Gastroesophageal sphincter (tissue), 4 donors: ENCODE measurements at regions not wholly inside any gene's neighbourhood (a gene's known extent, or its start where the extent isn't known, plus 50 kb on each side); places are given as distances from the start of the nearest gene placed in this dataset.

ENCODE experiments used
- ATAC-seq: fragments of 150-250 bp; one replicate; pipeline ENCODE4 v1.9.1; 2016; ENCODE audit warnings: mild to moderate bottlenecking, moderate library complexity
- H3K27ac ChIP-seq, 4 donors: fragments of 200-600 bp; sonication (generic) in 3 of 4; 1 replicate in 3 of 4; 2 replicates in 1 of 4; pipeline ENCODE4 v1.5.1; 2016 to 2019
- H3K27me3 ChIP-seq: fragments of 200-600 bp; sonication (generic); one replicate; pipeline ENCODE4 v1.5.1; 2019
- H3K36me3 ChIP-seq, 2 donors: fragments of 200-600 bp; sonication (generic); one replicate each; pipeline ENCODE4 v1.5.1; 2019; ENCODE audit warnings: control low read depth in 1 of 2
- H3K4me1 ChIP-seq, 3 donors: fragments of 200-600 bp; sonication (generic); 1 replicate in 2 of 3; 2 replicates in 1 of 3; pipeline ENCODE4 v1.5.1; 2016 to 2019; ENCODE audit warnings: control low read depth in 2 of 3
- H3K4me3 ChIP-seq, 2 donors: fragments of 200-600 bp; sonication (generic); one replicate each; pipeline ENCODE4 v1.5.1; 2019; ENCODE audit warnings: mild to moderate bottlenecking in 1 of 2, moderate library complexity in 1 of 2
- H3K9me3 ChIP-seq, 3 donors: fragments of 200-600 bp; sonication (generic); one replicate each; pipeline ENCODE4 v1.5.1; 2017 to 2019; ENCODE audit warnings: control low read depth in 2 of 3
- EP300 ChIP-seq: sonication (generic); formaldehyde crosslinking; IDR thresholded peaks from one replicate; pipeline ENCODE4 v1.6.1; 2017; ENCODE audit warnings: antibody characterized with exemption, mild to moderate bottlenecking
- POLR2A ChIP-seq, 2 donors: fragments of 450-650 bp; IDR thresholded peaks; one replicate each; pipeline ENCODE4 v1.6.1; 2017; ENCODE audit warnings: antibody characterized with exemption in 2 of 2, mild to moderate bottlenecking in 2 of 2, moderate library complexity in 1 of 2
- POLR2AphosphoS5 ChIP-seq: sonication (generic); formaldehyde crosslinking; IDR thresholded peaks from one replicate; pipeline ENCODE4 v1.6.1; 2017; ENCODE audit warnings: antibody characterized with exemption
- WGBS, 2 donors: methylation state at CpG; one replicate each; pipeline ENCODE4 v1.1.5; 2018; ENCODE audit warnings: low coverage in 1 of 2; 5-methylcytosine and 5-hydroxymethylcytosine counted together
- TF ChIP-seq, protein P1 (sequence below), 4 experiments: fragments of 200-600 bp in 2 of 4; fragments of 450-650 bp in 2 of 4; sonication (generic) in 1 of 4; IDR thresholded peaks; one replicate each; pipeline ENCODE4 v1.5.1; 2017 to 2019; ENCODE audit warnings: antibody characterized with exemption in 4 of 4, mild to moderate bottlenecking in 2 of 4, moderate library complexity in 2 of 4

DNA sequence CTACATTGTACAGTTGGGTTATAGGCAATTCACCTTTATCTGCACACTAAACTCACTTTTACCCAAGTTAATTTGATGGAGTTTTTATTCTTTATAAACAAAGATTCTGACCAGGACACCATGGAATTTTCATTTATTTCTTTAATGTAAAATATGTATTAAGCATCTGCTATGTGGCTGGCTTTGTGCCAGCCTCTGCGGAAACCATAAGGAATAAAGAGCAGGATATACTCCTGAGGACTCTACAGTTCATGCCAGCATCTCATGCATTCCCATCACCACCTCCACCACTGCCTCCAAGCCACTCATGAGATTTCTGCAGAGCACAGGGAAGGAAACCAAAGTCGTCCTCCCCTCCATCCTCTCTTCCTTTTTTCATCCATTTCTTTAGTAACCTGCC, 100.0 kb upstream of the DBX1 start:
- 36 to 50% methylated on average over 2 of the region's 2 CpGs for WGBS, 2 donors
- no peak overlapping the region for H3K27ac ChIP-seq
- ATAC-seq, result no peak
- peaks cover 26% of the 10 kb centered on the region for H3K27me3 ChIP-seq
- TF ChIP-seq, protein P1, sequence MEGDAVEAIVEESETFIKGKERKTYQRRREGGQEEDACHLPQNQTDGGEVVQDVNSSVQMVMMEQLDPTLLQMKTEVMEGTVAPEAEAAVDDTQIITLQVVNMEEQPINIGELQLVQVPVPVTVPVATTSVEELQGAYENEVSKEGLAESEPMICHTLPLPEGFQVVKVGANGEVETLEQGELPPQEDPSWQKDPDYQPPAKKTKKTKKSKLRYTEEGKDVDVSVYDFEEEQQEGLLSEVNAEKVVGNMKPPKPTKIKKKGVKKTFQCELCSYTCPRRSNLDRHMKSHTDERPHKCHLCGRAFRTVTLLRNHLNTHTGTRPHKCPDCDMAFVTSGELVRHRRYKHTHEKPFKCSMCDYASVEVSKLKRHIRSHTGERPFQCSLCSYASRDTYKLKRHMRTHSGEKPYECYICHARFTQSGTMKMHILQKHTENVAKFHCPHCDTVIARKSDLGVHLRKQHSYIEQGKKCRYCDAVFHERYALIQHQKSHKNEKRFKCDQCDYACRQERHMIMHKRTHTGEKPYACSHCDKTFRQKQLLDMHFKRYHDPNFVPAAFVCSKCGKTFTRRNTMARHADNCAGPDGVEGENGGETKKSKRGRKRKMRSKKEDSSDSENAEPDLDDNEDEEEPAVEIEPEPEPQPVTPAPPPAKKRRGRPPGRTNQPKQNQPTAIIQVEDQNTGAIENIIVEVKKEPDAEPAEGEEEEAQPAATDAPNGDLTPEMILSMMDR (IDR thresholded peaks at IDR 0.05), result no peak
- TF ChIP-seq EP300 (no peak), POLR2AphosphoS5 (no peak), POLR2A (IDR thresholded peaks at IDR 0.05) (no peak)
- no peak overlapping the region for H3K4me3 ChIP-seq
- H3K36me3 ChIP-seq, result no peaks in the 10 kb centered on the region
- no peaks in the 10 kb centered on the region for H3K4me1 ChIP-seq
- no peaks in the 10 kb centered on the region for H3K9me3 ChIP-seq

DNA sequence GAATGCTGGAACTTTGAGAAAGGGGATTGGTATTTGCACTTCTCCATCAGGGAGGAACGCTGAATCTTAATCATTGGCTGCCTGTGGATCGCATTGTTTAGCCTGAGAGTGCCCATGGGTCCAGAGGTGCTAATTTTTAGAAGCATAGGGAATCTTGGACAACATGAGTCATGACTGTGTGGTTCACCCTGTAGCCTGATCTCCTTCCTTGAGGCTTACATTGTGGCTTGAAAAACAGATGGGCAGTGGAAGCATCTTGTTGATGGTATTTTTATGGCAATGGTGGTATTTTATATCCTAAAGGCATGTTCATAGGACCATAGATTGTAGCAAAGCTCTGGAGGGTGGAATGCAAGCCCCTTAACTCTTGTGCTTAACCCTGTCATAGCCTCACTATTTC, 99.2 kb upstream of the DBX1 start:
- H3K9me3 ChIP-seq, result no peaks in the 10 kb centered on the region
- no peak overlapping the region for H3K27ac ChIP-seq
- WGBS, 2 donors, result 83% methylated on average over 2 of the region's 2 CpGs; no CpG with 5 or more reads in 1 of the 2 donors
- TF ChIP-seq POLR2A (IDR thresholded peaks at IDR 0.05) (no peak), POLR2AphosphoS5 (no peak), EP300 (no peak)
- TF ChIP-seq, protein P1 (IDR thresholded peaks at IDR 0.05), result no peak
- no peak overlapping the region for H3K4me3 ChIP-seq
- peaks cover 24% of the 10 kb centered on the region for H3K27me3 ChIP-seq
- no peak for ATAC-seq
- H3K36me3 ChIP-seq, result no peaks in the 10 kb centered on the region
- no peaks in the 10 kb centered on the region for H3K4me1 ChIP-seq

DNA sequence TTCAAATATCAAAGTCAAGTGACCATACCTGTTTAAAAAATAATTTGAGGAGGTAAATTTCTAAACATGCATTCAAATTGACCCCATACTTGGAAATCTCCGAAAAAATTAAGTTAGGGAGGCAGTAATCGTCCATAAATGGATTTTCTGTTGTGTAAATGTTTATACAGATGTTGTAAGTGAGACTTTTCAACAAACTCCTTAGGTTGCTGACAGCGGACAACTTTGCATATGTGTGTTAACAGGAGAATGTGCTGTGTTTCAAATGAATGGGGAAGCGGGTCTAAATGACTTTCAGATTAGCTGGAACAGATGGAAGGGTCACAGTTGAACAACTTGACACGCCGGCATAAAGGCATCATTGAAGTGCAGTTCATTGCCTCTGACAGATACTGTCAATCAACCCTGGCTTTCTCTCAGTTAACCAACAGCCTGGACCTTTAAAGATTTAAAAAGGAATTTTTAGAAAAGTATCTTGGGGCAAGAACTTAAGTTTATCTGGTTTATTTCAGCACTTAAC, 98.2 kb upstream of the DBX1 start:
- ATAC-seq, result no peak
- Histone ChIP-seq H3K4me1 (no peaks in the 10 kb centered on the region), H3K27ac (no peak overlapping the region), H3K27me3 (peaks cover 17% of the 10 kb centered on the region), H3K9me3 (no peaks in the 10 kb centered on the region), H3K36me3 (no peaks in the 10 kb centered on the region), H3K4me3 (no peak overlapping the region)
- TF ChIP-seq, protein P1 (IDR thresholded peaks at IDR 0.05), result no peak
- TF ChIP-seq POLR2A (IDR thresholded peaks at IDR 0.05) (no peak), POLR2AphosphoS5 (no peak), EP300 (no peak)
- WGBS, 2 donors, result 35 to 36% methylated on average over 4 to 6 of the region's 6 CpGs

DNA sequence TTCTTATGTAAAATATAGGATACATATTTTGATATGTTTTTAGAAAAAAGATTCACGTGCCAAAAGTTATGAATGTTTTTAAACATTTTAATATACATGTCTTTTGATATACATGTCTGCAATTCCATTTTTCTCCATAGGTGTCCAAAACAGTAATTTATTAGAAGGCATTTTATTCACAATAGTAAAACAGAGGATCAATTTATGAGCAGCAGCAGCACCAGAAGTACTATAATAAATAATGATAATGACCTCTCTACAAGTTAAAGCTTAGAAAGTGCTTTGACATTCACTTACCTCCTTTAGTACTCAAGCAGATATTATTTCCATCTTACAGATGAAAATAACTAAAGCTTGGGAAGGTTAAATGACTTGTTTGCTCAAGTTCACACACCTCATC, 96.7 kb upstream of the DBX1 start:
- H3K27ac ChIP-seq, result no peak overlapping the region
- TF ChIP-seq, protein P1 (IDR thresholded peaks at IDR 0.05), result no peak
- peaks cover 14% of the 10 kb centered on the region for H3K27me3 ChIP-seq
- H3K4me1 ChIP-seq, result no peaks in the 10 kb centered on the region
- no peak overlapping the region for H3K4me3 ChIP-seq
- no peak for ATAC-seq
- no peaks in the 10 kb centered on the region for H3K9me3 ChIP-seq
- H3K36me3 ChIP-seq, result no peaks in the 10 kb centered on the region
- 70 to 73% methylated on average over 1 of the region's 1 CpG for WGBS, 2 donors

DNA sequence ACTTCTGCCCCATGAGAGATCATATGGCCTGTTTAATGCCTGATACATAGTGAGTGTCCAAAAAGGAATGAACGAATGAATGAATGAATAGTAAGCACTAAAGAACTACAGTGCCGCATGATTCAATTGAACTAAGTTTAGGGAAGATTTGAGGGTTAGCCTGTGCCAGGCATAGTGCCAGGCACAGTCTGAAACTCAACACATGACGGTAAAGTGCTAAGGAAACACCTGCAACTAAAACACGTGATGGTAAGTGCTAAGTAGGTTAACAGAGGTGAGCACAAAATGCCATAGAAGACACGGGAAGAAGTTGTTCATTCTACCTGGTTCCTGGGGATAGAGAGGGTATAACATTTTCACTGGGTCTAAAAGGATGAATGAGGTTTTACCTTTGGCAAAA, 93.5 kb upstream of the DBX1 start:
- H3K27ac ChIP-seq, result no peak overlapping the region
- H3K9me3 ChIP-seq, result no peaks in the 10 kb centered on the region
- TF ChIP-seq, protein P1 (IDR thresholded peaks at IDR 0.05), result no peak
- TF ChIP-seq EP300 (no peak), POLR2AphosphoS5 (no peak)
- H3K36me3 ChIP-seq, result no peaks in the 10 kb centered on the region
- WGBS, 2 donors, result 60 to 77% methylated on average over 2 to 4 of the region's 5 CpGs
- no peaks in the 10 kb centered on the region for H3K27me3 ChIP-seq
- H3K4me3 ChIP-seq, result no peak overlapping the region
- ATAC-seq, result no peak
- peaks cover 0 to 8% (median 0%) of the 10 kb centered on the region in 3 donors for H3K4me1 ChIP-seq
